ENCODE measurements at regions not wholly inside any gene's neighbourhood (a gene's known extent, or its start where the extent isn't known, plus 50 kb on each side); places are given as distances from the start of the nearest gene placed in this dataset.

GRCh38 chr2:102927854-102928267 is 166.0 kb downstream of the TMEM182 start:
- intact Hi-C loops (cut with micrococcal nuclease): no loop called here
- no peak overlapping the region for H3K4me3 Mint-ChIP-seq
- H3K9me3 Mint-ChIP-seq: no peaks in the 10 kb centered on the region
- no peak overlapping the region for H3K27ac Mint-ChIP-seq
- no peaks in the 10 kb centered on the region for H3K36me3 Mint-ChIP-seq (ENCODE audit: low read depth)
- H3K27me3 Mint-ChIP-seq: peaks cover 2% of the 10 kb centered on the region
- no peaks in the 10 kb centered on the region for H3K4me1 Mint-ChIP-seq
- DNase-seq: no peak

- H3K4me3 Mint-ChIP-seq: no peak overlapping the region
- H3K9me3 Mint-ChIP-seq: no peaks in the 10 kb centered on the region
- no peak for DNase-seq
- no peak overlapping the region for H3K27ac Mint-ChIP-seq
- no peaks in the 10 kb centered on the region for H3K36me3 Mint-ChIP-seq (ENCODE audit: low read depth)
- H3K27me3 Mint-ChIP-seq: no peaks in the 10 kb centered on the region
- intact Hi-C loops (cut with micrococcal nuclease): no loop called here
- no peaks in the 10 kb centered on the region for H3K4me1 Mint-ChIP-seq
These were observed 167.9 kb downstream of the TMEM182 start for GRCh38 chr2:102929721-102930120.

- H3K27me3 Mint-ChIP-seq: peaks cover under 1% of the 10 kb centered on the region
- intact Hi-C loops (cut with micrococcal nuclease): no loop called here
- H3K27ac Mint-ChIP-seq: no peak overlapping the region
- H3K4me3 Mint-ChIP-seq: no peak overlapping the region
- H3K36me3 Mint-ChIP-seq (ENCODE audit: low read depth): no peaks in the 10 kb centered on the region
- no peaks in the 10 kb centered on the region for H3K9me3 Mint-ChIP-seq
- H3K4me1 Mint-ChIP-seq: no peaks in the 10 kb centered on the region
- no peak for DNase-seq
These were observed 170.7 kb downstream of the TMEM182 start for GRCh38 chr2:102932501-102932900.

- peaks cover 1% of the 10 kb centered on the region for H3K27me3 Mint-ChIP-seq
- peaks cover 3% of the 10 kb centered on the region for H3K9me3 Mint-ChIP-seq
- H3K36me3 Mint-ChIP-seq (ENCODE audit: low read depth): no peaks in the 10 kb centered on the region
These were observed 177.4 kb downstream of the TMEM182 start for GRCh38 chr2:102939207-102939606.

GRCh38 chr2:102940684-102941083 is 178.9 kb downstream of the TMEM182 start:
- no peak overlapping the region for H3K27ac Mint-ChIP-seq
- H3K4me1 Mint-ChIP-seq: no peaks in the 10 kb centered on the region
- no peak overlapping the region for H3K4me3 Mint-ChIP-seq
- H3K9me3 Mint-ChIP-seq: peaks cover 3% of the 10 kb centered on the region
- no peaks in the 10 kb centered on the region for H3K36me3 Mint-ChIP-seq (ENCODE audit: low read depth)
- no peak for DNase-seq
- intact Hi-C loops (cut with micrococcal nuclease): no loop called here
- H3K27me3 Mint-ChIP-seq: peaks cover 1% of the 10 kb centered on the region

More at GRCh38 chr2:102939207-102939606, 177.4 kb downstream of the TMEM182 start:
- intact Hi-C loops (cut with micrococcal nuclease): no loop called here
- Mint-ChIP-seq H3K4me1 (no peaks in the 10 kb centered on the region), H3K27ac (no peak overlapping the region), H3K4me3 (no peak overlapping the region)
- no peak for DNase-seq

- no peaks in the 10 kb centered on the region for H3K4me1 Mint-ChIP-seq
- no peak overlapping the region for H3K4me3 Mint-ChIP-seq
- no peaks in the 10 kb centered on the region for H3K36me3 Mint-ChIP-seq (ENCODE audit: low read depth)
- H3K9me3 Mint-ChIP-seq: peaks cover 3% of the 10 kb centered on the region
- H3K27me3 Mint-ChIP-seq: peaks cover 1% of the 10 kb centered on the region
- H3K27ac Mint-ChIP-seq: no peak overlapping the region
- DNase-seq: no peak
- intact Hi-C loops (cut with micrococcal nuclease): no loop called here
These were observed 180.3 kb downstream of the TMEM182 start for GRCh38 chr2:102942107-102942506.

- Mint-ChIP-seq H3K9me3 (peaks cover 3% of the 10 kb centered on the region), H3K36me3 (ENCODE audit: low read depth) (no peaks in the 10 kb centered on the region), H3K4me3 (no peak overlapping the region), H3K4me1 (no peaks in the 10 kb centered on the region), H3K27ac (no peak overlapping the region), H3K27me3 (no peaks in the 10 kb centered on the region)
- intact Hi-C loops (cut with micrococcal nuclease): no loop called here
- no peak for DNase-seq
These were observed 181.4 kb downstream of the TMEM182 start for GRCh38 chr2:102943251-102943650.

GRCh38 chr2:102950371-102950946 is 188.6 kb downstream of the TMEM182 start:
- Mint-ChIP-seq H3K9me3 (no peaks in the 10 kb centered on the region), H3K36me3 (ENCODE audit: low read depth) (no peaks in the 10 kb centered on the region), H3K4me1 (no peaks in the 10 kb centered on the region), H3K4me3 (no peak overlapping the region), H3K27me3 (no peaks in the 10 kb centered on the region), H3K27ac (no peak overlapping the region)
- DNase-seq: no peak
- intact Hi-C loops (cut with micrococcal nuclease): no loop called here

- no peaks in the 10 kb centered on the region for H3K9me3 Mint-ChIP-seq
- H3K36me3 Mint-ChIP-seq (ENCODE audit: low read depth): no peaks in the 10 kb centered on the region
- no peaks in the 10 kb centered on the region for H3K27me3 Mint-ChIP-seq
These were observed 189.4 kb downstream of the TMEM182 start for GRCh38 chr2:102951249-102951648.

GRCh38 chr2:102967451-102967850 is 205.6 kb downstream of the TMEM182 start:
- H3K27ac Mint-ChIP-seq: no peak overlapping the region
- no peaks in the 10 kb centered on the region for H3K27me3 Mint-ChIP-seq
- no peaks in the 10 kb centered on the region for H3K36me3 Mint-ChIP-seq (ENCODE audit: low read depth)
- H3K4me3 Mint-ChIP-seq: no peak overlapping the region
- no peak for DNase-seq
- H3K9me3 Mint-ChIP-seq: no peaks in the 10 kb centered on the region
- intact Hi-C loops (cut with micrococcal nuclease): no loop called here
- no peaks in the 10 kb centered on the region for H3K4me1 Mint-ChIP-seq

More at GRCh38 chr2:102951249-102951648, 189.4 kb downstream of the TMEM182 start:
- no peak for DNase-seq
- H3K4me3 Mint-ChIP-seq: no peak overlapping the region
- H3K27ac Mint-ChIP-seq: no peak overlapping the region
- intact Hi-C loops (cut with micrococcal nuclease): no loop called here
- H3K4me1 Mint-ChIP-seq: no peaks in the 10 kb centered on the region

- intact Hi-C loops (cut with micrococcal nuclease): no loop called here
- no peaks in the 10 kb centered on the region for H3K36me3 Mint-ChIP-seq (ENCODE audit: low read depth)
- no peaks in the 10 kb centered on the region for H3K4me1 Mint-ChIP-seq
- H3K27me3 Mint-ChIP-seq: no peaks in the 10 kb centered on the region
- H3K9me3 Mint-ChIP-seq: no peaks in the 10 kb centered on the region
- no peak overlapping the region for H3K27ac Mint-ChIP-seq
- no peak overlapping the region for H3K4me3 Mint-ChIP-seq
- no peak for DNase-seq
These were observed 206.5 kb downstream of the TMEM182 start for GRCh38 chr2:102968375-102968774.

GRCh38 chr2:102971701-102972100 is 209.9 kb downstream of the TMEM182 start:
- Mint-ChIP-seq H3K36me3 (ENCODE audit: low read depth) (no peaks in the 10 kb centered on the region), H3K4me3 (no peak overlapping the region), H3K27me3 (peaks cover 2% of the 10 kb centered on the region), H3K27ac (no peak overlapping the region), H3K4me1 (no peaks in the 10 kb centered on the region), H3K9me3 (no peaks in the 10 kb centered on the region)
- intact Hi-C loops (cut with micrococcal nuclease): no loop called here
- DNase-seq: no peak

GRCh38 chr2:102975996-102976975 is 214.5 kb downstream of the TMEM182 start:
- no peaks in the 10 kb centered on the region for H3K36me3 Mint-ChIP-seq (ENCODE audit: low read depth)
- intact Hi-C loops (cut with micrococcal nuclease): no loop called here
- H3K4me1 Mint-ChIP-seq: no peaks in the 10 kb centered on the region
- no peak overlapping the region for H3K27ac Mint-ChIP-seq
- peak; percentile 64 for DNase-seq
- H3K4me3 Mint-ChIP-seq: no peak overlapping the region
- H3K27me3 Mint-ChIP-seq: peaks cover 4% of the 10 kb centered on the region
- H3K9me3 Mint-ChIP-seq: no peaks in the 10 kb centered on the region

GRCh38 chr2:102977426-102978090 is 215.7 kb downstream of the TMEM182 start:
- Mint-ChIP-seq H3K36me3 (ENCODE audit: low read depth) (no peaks in the 10 kb centered on the region), H3K27me3 (peaks cover 4% of the 10 kb centered on the region), H3K4me3 (no peak overlapping the region), H3K4me1 (no peaks in the 10 kb centered on the region), H3K9me3 (no peaks in the 10 kb centered on the region), H3K27ac (no peak overlapping the region)
- intact Hi-C loops (cut with micrococcal nuclease): no loop called here
- no peak for DNase-seq
